ENCODE measurements at regions not wholly inside any gene's neighbourhood (a gene's known extent, or its start where the extent isn't known, plus 50 kb on each side); places are given as distances from the start of the nearest gene placed in this dataset.
"Not testable (repeated sequence)": the region's sequence is repeated elsewhere in the genome, so short reads cannot be mapped to it uniquely, and the experiment has no call there.

GRCh38 chr1:117739504-117739903 is 133.7 kb downstream of the TENT5C start:
- no peak overlapping the region for H3K4me3 ChIP-seq
- intact Hi-C loops (cut with DNase I) = no loop called here
- H3K27me3 ChIP-seq = no peaks in the 10 kb centered on the region
- no peak overlapping the region for H3K27ac ChIP-seq
- no peak for TF ChIP-seq CTCF (IDR thresholded peaks at IDR 0.05)
- H3K36me3 ChIP-seq = no peaks in the 10 kb centered on the region
- no peak for DNase-seq (ENCODE audit: low spot score in 2 of 2)
- peaks cover 0 to 8% of the 10 kb centered on the region in 2 donors for H3K4me1 ChIP-seq
- no peaks in the 10 kb centered on the region for H3K9me3 ChIP-seq

GRCh38 chr1:117740496-117740895 is 134.6 kb downstream of the TENT5C start:
- intact Hi-C loops (cut with DNase I) = no loop called here
- Histone ChIP-seq H3K27me3 (no peaks in the 10 kb centered on the region), H3K4me3 (no peak overlapping the region), H3K9me3 (no peaks in the 10 kb centered on the region), H3K4me1 (peaks cover 0 to 8% of the 10 kb centered on the region in 2 donors), H3K27ac (no peak overlapping the region), H3K36me3 (no peaks in the 10 kb centered on the region)
- no peak for TF ChIP-seq CTCF (IDR thresholded peaks at IDR 0.05)
- DNase-seq (ENCODE audit: low spot score in 2 of 2) = no peak

- H3K36me3 ChIP-seq; H3K27me3 ChIP-seq; DNase-seq (ENCODE audit: low spot score in 2 of 2); H3K27ac ChIP-seq; H3K9me3 ChIP-seq; H3K4me3 ChIP-seq; H3K4me1 ChIP-seq; intact Hi-C loops (cut with DNase I): not testable (repeated sequence)
Measured at GRCh38 chr1:117746565-117746964, 140.7 kb downstream of the TENT5C start.

- Histone ChIP-seq H3K27me3 (no peaks in the 10 kb centered on the region), H3K9me3 (no peaks in the 10 kb centered on the region), H3K36me3 (no peaks in the 10 kb centered on the region), H3K4me1 (no peaks in the 10 kb centered on the region), H3K4me3 (no peak overlapping the region), H3K27ac (no peak overlapping the region)
- TF ChIP-seq CTCF (IDR thresholded peaks at IDR 0.05) = no peak
- intact Hi-C loops (cut with DNase I) = no loop called here
- no peak for DNase-seq (ENCODE audit: low spot score in 2 of 2)
Measured at GRCh38 chr1:117747605-117748004, 141.8 kb downstream of the TENT5C start.

GRCh38 chr1:117751321-117751720 is 145.5 kb downstream of the TENT5C start:
- H3K36me3 ChIP-seq = no peaks in the 10 kb centered on the region
- H3K4me1 ChIP-seq = no peaks in the 10 kb centered on the region
- H3K4me3 ChIP-seq = no peak overlapping the region
- intact Hi-C loops (cut with DNase I) = loop anchor here (5.0 to 10.0 kb wide), 3 partner anchors 54 to 387 kb away; partner anchors contain the start of gene MAN1A2
- H3K9me3 ChIP-seq = no peaks in the 10 kb centered on the region
- no peak for TF ChIP-seq CTCF (IDR thresholded peaks at IDR 0.05)
- H3K27me3 ChIP-seq = no peaks in the 10 kb centered on the region
- DNase-seq (ENCODE audit: low spot score in 2 of 2) = no peak
- no peak overlapping the region for H3K27ac ChIP-seq

- Histone ChIP-seq H3K27ac (peak overlapping the region in 1 of 2 donors; percentile 13), H3K9me3 (no peaks in the 10 kb centered on the region), H3K27me3 (no peaks in the 10 kb centered on the region), H3K4me3 (no peak overlapping the region), H3K4me1 (no peaks in the 10 kb centered on the region), H3K36me3 (no peaks in the 10 kb centered on the region)
- no peak for TF ChIP-seq CTCF (IDR thresholded peaks at IDR 0.05)
- no peak for DNase-seq (ENCODE audit: low spot score in 2 of 2)
- intact Hi-C loops (cut with DNase I) = loop anchor here (5.0 to 10.0 kb wide), 3 partner anchors 55 to 388 kb away; partner anchors contain the start of gene MAN1A2
Measured at GRCh38 chr1:117752661-117753060, 146.8 kb downstream of the TENT5C start.
